ENCODE measurements at regions not wholly inside any gene's neighbourhood (a gene's known extent, or its start where the extent isn't known, plus 50 kb on each side); places are given as distances from the start of the nearest gene placed in this dataset.

DNA sequence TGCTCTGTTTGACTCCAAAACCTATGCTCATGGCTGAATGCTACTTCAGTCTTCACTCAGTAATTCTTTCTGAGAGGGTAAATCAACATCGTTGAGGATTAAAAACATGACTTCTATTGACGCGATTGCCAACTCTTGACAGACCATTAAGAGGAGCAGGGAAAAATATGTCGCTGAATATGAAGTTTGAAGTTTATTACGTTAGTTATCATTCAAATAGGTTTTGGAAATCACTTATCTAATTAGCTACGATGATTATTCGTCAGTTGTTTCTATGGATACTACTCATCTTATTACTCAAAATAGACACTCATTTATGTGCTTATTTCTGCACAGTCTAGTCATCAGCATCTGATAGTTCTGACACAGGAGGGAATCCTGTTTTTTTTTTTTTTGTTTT lies 279.2 kb upstream of the TBL1XR1 start:
- Histone ChIP-seq H3K27me3 (ENCODE audit: control insufficient read depth in 1 of 2, insufficient read depth in 2 of 2, low read length in 2 of 2) (no peaks in the 10 kb centered on the region), H3K36me3 (ENCODE audit: insufficient read depth, low read length) (no peaks in the 10 kb centered on the region), H3K9me3 (ENCODE audit: control insufficient read depth in 1 of 2, insufficient read depth in 1 of 2, low read length in 2 of 2) (no peaks in the 10 kb centered on the region), H3K27ac (ENCODE audit: low read depth in 1 of 2, low read length in 2 of 2) (no peak overlapping the region), H3K4me3 (ENCODE audit: low read length) (no peak overlapping the region), H3K4me1 (ENCODE audit: insufficient read depth, low read length) (no peaks in the 10 kb centered on the region)
- Mint-ChIP-seq H3K36me3 (ENCODE audit: low read depth) (no peaks in the 10 kb centered on the region), H3K9me3 (no peaks in the 10 kb centered on the region), H3K4me1 (ENCODE audit: low read depth) (no peaks in the 10 kb centered on the region), H3K27me3 (no peaks in the 10 kb centered on the region), H3K27ac (no peak overlapping the region), H3K4me3 (no peak overlapping the region)
- no peak for ATAC-seq (ENCODE audit: poor library complexity)
- TF ChIP-seq, protein P1, sequence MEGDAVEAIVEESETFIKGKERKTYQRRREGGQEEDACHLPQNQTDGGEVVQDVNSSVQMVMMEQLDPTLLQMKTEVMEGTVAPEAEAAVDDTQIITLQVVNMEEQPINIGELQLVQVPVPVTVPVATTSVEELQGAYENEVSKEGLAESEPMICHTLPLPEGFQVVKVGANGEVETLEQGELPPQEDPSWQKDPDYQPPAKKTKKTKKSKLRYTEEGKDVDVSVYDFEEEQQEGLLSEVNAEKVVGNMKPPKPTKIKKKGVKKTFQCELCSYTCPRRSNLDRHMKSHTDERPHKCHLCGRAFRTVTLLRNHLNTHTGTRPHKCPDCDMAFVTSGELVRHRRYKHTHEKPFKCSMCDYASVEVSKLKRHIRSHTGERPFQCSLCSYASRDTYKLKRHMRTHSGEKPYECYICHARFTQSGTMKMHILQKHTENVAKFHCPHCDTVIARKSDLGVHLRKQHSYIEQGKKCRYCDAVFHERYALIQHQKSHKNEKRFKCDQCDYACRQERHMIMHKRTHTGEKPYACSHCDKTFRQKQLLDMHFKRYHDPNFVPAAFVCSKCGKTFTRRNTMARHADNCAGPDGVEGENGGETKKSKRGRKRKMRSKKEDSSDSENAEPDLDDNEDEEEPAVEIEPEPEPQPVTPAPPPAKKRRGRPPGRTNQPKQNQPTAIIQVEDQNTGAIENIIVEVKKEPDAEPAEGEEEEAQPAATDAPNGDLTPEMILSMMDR (IDR thresholded peaks at IDR 0.05) = no peak
- ChIA-PET POLR2A (no interaction called here), CTCF (interaction anchor here (0.7 kb wide), 1 partner anchor 9 kb away, joined by 4 read pairs; no protein-coding TSS in a partner anchor)
- intact Hi-C loops (cut with DNase I, micrococcal nuclease) = no loop called here
- no peak for DNase-seq

DNA sequence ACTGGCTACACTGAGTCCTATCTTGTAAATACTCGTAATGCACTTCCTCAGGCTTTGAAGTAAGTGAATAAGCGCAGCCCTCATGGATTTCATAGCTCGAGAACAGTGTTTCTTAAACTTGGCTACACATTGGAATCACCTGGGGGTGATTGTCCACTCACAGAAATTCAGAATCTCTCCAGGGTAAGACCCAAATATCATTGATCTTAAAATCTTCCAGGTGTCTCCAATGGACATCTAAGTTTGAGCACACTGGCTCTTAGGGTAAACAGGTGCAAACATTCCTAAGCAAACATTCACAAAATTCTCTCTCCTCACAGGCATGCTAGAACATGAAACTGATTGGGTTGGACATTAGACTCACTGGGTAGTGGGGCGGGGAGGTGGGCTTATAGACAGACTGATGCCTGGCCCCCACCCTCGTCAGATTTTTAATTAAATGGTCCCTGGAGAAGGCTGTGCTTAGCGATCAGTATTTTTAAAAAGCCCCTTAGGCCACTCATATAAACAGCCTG lies 279.7 kb upstream of the TBL1XR1 start:
- Histone ChIP-seq H3K27ac (ENCODE audit: low read depth in 1 of 2, low read length in 2 of 2) (no peak overlapping the region), H3K27me3 (ENCODE audit: control insufficient read depth in 1 of 2, insufficient read depth in 2 of 2, low read length in 2 of 2) (no peaks in the 10 kb centered on the region), H3K4me3 (ENCODE audit: low read length) (no peak overlapping the region), H3K9me3 (ENCODE audit: control insufficient read depth in 1 of 2, insufficient read depth in 1 of 2, low read length in 2 of 2) (no peaks in the 10 kb centered on the region), H3K36me3 (ENCODE audit: insufficient read depth, low read length) (no peaks in the 10 kb centered on the region), H3K4me1 (ENCODE audit: insufficient read depth, low read length) (no peaks in the 10 kb centered on the region)
- Mint-ChIP-seq H3K27ac (no peak overlapping the region), H3K4me3 (no peak overlapping the region), H3K36me3 (ENCODE audit: low read depth) (no peaks in the 10 kb centered on the region), H3K9me3 (no peaks in the 10 kb centered on the region), H3K27me3 (no peaks in the 10 kb centered on the region), H3K4me1 (ENCODE audit: low read depth) (no peaks in the 10 kb centered on the region)
- intact Hi-C loops (cut with DNase I, micrococcal nuclease) = no loop called here
- no peak for DNase-seq
- ChIA-PET POLR2A (no interaction called here), CTCF (interaction anchor here (0.7 kb wide), 1 partner anchor 8 kb away, joined by 4 read pairs; no protein-coding TSS in a partner anchor)
- TF ChIP-seq, protein P1 (IDR thresholded peaks at IDR 0.05) = no peak
- no peak for ATAC-seq (ENCODE audit: poor library complexity)

DNA sequence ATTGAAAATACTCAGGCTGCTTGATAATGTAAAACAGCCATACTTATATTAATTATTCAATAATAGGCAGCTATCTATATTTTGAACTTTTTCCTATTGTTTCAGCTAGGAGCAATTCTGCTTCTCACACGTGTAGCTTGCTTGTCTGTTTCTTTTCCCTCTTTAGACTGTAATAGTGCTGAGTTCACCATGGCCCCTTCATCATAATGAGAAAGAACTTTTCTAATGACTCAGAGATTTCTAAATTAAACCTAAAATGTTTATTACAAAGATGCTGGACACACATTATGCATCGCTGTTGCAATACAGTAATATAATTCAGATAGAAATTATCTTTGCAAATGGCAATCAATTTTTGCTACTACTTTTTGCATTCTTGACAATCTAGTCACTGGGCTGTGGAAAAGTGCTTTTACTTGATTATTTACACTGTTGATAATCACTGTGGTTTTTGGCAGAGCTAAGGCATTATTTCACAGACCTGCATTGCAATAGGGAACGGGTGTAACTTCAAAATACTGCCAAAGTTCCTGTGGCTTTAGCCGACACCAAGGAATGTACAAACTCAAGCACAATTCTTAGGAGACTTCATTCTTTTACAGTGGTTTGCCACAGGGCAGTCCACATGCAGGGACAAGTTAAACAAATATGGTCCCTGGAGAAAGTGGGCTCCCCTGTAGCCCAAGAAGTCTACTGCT lies 281.0 kb upstream of the TBL1XR1 start:
- H3K4me3 Mint-ChIP-seq = no peak overlapping the region
- intact Hi-C loops (cut with DNase I, micrococcal nuclease) = no loop called here
- H3K27ac Mint-ChIP-seq = no peak overlapping the region
- no peaks in the 10 kb centered on the region for H3K4me1 ChIP-seq (ENCODE audit: insufficient read depth, low read length)
- no peak overlapping the region for H3K27ac ChIP-seq (ENCODE audit: low read depth in 1 of 2, low read length in 2 of 2)
- no peaks in the 10 kb centered on the region for H3K27me3 Mint-ChIP-seq
- ChIA-PET CTCF (no interaction called here), POLR2A (no interaction called here)
- no peaks in the 10 kb centered on the region for H3K9me3 Mint-ChIP-seq
- no peaks in the 10 kb centered on the region for H3K27me3 ChIP-seq (ENCODE audit: control insufficient read depth in 1 of 2, insufficient read depth in 2 of 2, low read length in 2 of 2)
- DNase-seq (no peak), ATAC-seq (ENCODE audit: poor library complexity) (no peak)
- no peaks in the 10 kb centered on the region for H3K36me3 ChIP-seq (ENCODE audit: insufficient read depth, low read length)
- no peak overlapping the region for H3K4me3 ChIP-seq (ENCODE audit: low read length)
- no peaks in the 10 kb centered on the region for H3K9me3 ChIP-seq (ENCODE audit: control insufficient read depth in 1 of 2, insufficient read depth in 1 of 2, low read length in 2 of 2)
- TF ChIP-seq, protein P1 (IDR thresholded peaks at IDR 0.05) = no peak
- H3K36me3 Mint-ChIP-seq (ENCODE audit: low read depth) = no peaks in the 10 kb centered on the region
- no peaks in the 10 kb centered on the region for H3K4me1 Mint-ChIP-seq (ENCODE audit: low read depth)
